ENCODE measurements at regions not wholly inside any gene's neighbourhood (a gene's known extent, or its start where the extent isn't known, plus 50 kb on each side); places are given as distances from the start of the nearest gene placed in this dataset.

DNA sequence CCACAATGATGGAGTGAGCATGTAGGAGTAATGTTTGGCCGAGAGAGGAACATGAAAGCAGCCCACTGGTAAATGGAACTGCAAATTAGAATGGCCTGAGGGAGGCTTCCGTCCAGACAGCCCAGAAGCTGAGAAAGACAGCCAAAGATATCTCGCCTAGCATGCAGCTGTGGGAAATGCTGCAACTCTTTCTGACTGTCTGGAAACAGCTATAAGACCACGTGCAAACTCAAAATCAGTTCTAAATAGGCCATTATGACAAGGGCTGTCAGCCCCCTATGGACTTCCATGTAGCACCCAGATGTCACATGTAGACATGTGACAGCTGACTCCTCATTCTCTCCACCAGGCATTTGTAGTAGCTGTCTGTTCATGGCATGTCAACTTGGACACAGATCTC is 62.9 kb upstream of the ATP1A1 start:
- TF ChIP-seq EP300 (IDR thresholded peaks at IDR 0.05), result no peak
- TF ChIP-seq CTCF (IDR thresholded peaks at IDR 0.05), result no peak
